Globus pallidus (tissue), 1 donor: ENCODE measurements at regions not wholly inside any gene's neighbourhood (a gene's known extent, or its start where the extent isn't known, plus 50 kb on each side); places are given as distances from the start of the nearest gene placed in this dataset.
"Not testable (repeated sequence)": the region's sequence is repeated elsewhere in the genome, so short reads cannot be mapped to it uniquely, and the experiment has no call there.

Experiments used
- DNase-seq: peaks from one replicate; pipeline ENCODE4 v3.0.0-alpha.2; 2015; ENCODE audit warnings: low spot score

DNA sequence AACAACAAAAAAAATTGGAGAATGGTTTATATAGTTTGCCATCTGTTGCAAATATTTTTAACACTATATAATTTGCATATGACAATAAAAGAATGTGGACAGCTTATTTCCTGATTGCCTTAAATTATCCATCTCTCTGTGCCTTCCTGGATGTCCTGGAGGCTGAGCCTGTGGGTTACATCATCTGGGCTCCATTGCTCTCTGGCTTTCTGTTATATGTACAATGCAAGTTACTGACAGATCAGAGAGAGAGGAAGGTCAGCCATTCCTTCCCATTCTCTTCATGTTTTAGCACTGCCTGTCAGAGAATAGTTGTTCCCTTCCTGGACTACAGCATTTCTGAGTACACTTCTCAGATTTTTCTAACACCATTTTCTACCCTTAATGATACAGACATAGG is 758.3 kb upstream of the PCDH20 start:
- no peak for DNase-seq

DNA sequence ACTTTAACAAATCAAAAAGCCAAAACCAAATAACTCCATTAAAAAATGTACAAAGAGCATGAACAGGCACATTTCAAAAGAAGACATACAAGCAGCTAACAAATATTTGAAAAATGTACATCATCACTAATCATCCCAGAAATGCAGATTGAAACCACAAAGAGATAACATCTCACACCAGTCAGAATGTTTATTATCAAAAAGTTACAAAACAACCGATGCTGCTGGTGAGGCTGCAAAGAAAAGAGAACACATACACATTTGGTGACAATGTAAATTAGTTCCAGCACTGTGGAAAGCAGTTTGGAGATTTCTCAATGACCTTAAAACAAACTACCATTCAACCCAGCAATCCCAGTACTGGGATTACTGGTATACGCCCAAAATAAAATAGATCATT is 756.0 kb upstream of the PCDH20 start:
- no peak for DNase-seq

DNA sequence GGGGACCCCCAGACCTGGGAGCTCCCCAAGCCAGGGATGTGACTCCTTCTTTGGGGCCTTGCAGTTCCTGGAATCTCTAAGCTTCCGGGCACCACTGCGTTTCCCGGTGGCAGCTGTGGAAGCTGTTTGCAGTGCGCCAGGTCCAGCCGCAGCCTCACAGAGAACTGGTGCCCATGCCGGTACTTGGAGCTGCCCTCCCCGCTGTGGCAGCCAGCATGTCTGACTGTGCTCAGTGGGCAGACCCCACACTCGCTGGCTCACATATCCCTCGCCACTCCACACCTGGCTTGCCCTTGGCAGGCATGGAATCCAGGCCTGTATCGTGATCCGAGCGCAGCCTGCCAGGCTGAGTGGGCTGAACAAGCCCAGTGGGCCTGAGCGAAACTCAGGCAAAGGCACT is 753.2 kb upstream of the PCDH20 start:
- no peak for DNase-seq

DNA sequence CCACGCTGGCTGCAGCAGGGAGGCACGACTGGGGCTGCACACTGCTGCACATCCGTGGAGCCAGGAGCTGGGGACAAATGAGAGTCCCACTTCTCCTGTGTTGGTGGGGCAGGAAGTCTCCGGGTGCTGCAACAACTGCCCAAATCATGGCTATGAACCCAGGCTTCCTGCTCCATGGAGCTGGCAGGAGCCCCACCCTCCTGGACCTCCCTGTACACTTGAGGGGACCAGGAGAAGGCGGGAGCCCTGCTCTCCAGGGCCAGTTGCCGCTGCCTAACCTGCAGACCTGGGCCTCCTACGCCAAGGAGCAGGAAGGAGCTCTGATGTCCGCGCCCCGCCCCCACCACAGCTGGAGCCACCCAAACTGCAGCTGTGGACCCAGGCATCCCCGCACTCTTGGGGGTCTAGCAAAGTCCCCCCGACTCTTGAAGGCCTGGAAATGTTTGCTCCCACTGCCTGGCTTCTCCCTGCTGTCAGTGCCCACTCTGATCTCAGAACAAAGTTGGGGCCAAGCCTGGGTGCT is 752.1 kb upstream of the PCDH20 start:
- no peak for DNase-seq

DNA sequence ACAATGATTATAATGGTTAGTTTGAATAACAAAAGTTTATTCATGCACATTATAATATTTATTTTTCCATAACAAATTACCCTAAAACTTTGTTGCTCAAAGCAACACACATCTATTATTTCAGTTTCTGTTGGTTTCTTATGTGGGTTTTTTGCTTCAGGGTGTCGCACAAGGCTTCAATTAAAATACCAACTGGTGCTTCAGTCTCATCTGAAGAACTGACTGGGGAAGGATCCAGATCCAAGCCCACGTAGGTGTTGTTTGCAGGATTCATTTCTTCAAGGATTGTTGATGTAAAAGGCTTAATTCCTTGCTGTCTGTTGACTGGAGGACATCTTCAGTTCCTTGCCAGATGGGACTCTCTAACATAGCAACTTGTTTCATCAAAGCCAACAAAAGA is 747.2 kb upstream of the PCDH20 start:
- DNase-seq, result no peak

DNA sequence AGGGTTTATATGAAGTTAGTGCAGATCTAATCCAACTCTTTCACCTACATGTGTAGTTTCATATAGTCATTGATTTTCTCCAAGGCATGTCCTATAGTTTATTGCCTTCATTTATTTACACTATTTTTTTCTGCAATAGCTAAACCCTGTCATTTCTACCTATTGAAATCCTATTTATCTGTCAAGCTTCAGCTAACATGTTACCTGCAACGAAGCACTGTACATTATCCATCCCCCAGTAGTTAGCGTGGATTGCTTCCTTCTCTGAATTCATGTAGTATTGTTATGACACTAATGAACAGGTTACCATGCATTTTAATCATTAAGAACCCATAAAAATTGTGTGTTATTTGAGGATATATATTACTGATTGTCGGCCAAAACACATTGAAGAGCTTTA is 742.9 kb upstream of the PCDH20 start:
- DNase-seq, result no peak

DNA sequence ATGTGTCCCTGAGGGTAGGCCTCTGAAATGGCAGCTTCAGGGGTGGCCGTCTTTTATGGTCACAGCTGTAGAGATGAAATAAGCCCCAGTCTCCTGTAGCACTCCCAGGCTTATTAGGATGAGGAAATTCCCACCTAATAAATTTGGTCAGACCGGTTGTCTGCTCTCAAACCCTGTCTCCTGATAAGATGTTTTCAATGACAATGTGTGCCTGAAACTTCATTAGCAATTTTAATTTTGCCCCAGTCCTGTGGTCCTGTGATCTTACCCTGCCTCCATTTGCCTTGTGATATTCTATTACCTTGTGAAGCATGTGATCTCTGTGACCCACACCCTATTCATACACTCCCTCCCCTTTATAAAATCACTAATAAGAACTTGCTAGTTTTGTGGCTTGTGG is 736.1 kb upstream of the PCDH20 start:
- DNase-seq, result not testable (repeated sequence)

DNA sequence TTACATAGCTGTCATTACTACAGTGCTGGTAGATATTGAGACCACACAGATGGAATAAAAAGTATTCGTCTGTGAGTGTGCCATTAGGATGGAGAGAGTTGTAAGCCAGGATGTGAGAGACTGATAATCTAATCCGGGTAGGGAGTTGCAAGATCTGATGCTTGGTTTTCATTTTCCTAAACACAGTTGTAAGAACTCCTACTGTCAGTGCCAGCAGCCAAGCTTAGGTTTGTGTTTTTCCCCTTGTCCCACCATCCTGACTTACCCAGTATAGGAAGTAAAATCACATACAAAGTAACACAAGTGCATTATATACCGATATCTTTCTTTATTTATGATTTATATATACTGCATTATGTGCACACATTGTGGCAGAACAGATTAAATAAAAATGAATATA is 726.4 kb upstream of the PCDH20 start:
- DNase-seq, result no peak

DNA sequence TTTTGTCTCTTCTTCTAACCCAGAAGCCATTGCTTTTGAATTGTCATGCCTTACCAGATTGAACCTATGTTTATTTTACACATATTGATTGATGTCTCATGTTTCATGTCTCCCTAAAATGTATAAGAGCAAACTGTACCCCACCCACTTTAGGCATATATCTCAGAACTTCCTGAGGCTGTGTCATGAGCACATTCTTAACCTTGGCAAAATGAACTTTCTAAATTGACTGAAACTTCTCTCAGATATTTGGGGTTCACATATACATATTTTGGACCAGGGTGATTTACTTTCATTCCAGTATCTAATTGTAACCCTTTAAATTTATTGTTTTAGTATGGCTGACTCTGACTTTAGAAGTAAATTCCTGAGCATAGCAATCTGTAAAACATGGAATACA is 723.9 kb upstream of the PCDH20 start:
- DNase-seq, result no peak

DNA sequence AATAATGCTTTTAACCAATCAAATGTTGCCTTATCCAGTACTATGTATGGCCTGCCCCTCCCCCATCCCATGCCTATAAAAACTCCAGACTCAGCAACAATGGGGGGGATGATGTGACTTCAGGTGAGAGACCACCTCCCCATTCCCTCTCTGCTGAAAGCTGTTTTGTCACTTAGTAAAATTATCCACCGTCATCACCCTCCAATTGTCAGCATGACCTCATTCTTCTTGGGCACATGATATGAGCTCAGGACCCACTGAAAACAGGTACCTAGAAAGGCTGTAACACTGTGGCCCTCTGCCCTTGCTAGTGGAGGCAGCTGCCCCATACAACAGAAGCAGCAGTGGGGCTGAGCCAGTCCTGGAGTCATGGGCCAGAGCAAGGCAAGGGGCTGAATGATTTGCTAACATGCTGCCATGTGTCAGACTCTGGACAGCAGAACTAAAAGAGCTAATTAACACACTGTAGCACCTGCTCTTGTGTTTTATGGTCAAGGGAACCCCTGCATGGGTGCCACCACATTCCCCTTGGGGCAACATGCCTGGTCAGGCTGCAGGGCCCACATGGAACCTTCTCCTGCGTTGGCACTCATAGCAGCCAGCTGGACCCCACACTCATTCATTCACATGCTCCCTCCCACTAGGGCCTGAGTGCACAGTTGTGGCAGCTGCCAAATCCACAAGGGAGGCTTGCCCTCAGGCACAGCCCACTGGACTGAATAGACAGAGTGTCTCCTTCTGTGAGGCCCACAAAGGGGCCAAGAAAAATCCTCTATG is 722.2 kb upstream of the PCDH20 start:
- no peak for DNase-seq

DNA sequence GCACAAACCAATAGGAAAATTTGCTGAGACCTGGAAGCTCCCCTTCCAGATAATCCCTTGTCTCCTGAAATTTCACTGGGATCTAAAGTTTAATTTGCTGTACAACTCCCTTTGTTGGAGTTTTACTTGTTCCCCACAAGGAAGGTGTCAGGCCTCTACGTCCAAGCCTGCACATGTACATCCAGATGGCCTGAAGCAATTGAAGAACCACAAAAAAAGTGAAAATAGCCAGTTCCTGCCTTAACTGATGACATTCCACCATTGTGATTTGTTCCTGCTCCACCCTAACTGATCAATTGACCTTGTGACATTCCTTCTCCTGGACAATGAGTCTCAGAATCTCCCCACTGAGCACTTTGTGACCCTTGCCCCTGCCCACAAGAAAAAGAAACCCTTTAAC is 716.0 kb upstream of the PCDH20 start:
- no peak for DNase-seq

DNA sequence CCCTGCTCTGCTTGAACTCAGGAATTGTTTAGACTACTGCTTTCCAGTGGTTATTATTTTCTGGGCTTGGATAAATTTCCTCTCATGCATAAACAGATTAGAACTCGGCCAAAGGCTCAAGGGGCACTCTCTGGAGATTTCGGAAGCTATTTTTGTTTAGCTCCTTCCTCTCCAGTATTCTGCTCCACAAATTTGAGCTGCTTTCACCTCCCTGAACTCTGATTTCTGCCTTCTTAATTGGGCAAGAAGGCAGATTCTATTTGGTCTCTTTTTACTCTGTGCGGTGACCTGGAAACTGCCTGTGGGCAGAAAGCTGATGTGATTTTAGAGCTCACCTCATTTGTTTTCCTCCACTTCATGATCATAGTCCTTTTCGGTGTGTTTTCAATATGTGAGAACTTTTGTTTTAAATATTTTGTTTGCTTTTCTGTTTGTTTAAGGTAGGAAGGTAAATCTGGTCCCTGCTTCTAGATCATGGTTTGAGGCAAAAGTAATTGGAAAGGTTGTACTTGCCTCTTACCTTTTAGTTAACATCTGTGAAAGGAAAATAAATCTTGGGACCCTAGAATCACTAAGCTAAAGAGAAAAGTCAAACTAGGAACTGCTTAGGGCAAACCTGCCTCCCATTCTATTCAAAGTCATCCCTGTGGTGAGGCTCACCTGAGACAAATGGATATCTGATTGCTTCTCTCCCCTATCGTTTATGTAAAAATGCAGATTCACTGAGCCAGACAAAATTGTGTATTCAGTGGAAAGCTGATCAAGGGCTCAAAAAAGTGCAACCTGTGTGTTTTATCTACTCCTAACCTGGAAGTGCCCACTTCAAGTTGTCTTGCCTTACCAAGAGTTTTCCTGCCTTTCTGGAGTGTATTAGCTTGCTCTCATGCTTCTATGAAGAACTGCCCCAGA is 714.7 kb upstream of the PCDH20 start:
- DNase-seq, result no peak

DNA sequence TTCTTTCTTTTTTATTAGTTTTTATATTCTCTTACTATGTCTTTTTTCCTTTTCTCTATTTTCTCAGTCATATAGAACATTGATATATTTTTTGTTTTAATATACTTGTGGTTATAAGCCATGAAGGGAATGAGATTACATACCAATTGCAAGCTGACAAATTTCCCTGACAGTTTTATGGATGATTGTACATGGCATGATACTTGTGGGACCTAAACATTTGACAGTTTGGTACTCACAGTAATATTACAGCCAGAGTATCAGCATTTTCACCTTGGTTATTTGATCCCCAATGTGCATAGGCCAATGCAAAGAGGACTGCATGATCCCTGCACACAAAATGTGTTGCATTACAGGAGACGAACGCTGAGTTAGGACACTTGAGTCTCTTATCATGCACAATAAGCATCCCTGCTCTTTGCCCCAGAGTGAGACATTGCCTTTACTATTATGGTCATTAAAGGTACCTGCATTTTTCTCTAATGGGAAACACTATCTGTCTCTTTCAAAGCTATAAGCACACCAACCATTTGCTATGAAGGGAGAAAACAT is 713.4 kb upstream of the PCDH20 start:
- DNase-seq, result no peak

DNA sequence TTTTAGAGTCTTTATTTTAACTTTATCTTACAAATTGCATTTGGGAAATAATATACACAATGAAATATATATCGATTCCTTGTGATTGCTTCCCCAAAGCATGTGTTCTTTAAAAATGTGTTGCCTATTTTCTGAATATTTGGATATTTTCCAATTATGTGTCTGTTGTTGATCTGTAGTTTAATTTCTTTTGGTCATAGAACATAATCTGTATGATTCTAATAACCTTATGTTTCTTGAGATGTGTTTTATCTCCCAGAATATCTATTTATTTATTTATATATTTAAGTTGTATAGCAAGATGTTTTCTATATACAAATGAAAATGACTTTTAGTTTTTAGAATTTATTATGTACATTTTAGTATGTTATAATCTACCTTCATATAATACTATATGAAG is 710.8 kb upstream of the PCDH20 start:
- DNase-seq, result no peak

DNA sequence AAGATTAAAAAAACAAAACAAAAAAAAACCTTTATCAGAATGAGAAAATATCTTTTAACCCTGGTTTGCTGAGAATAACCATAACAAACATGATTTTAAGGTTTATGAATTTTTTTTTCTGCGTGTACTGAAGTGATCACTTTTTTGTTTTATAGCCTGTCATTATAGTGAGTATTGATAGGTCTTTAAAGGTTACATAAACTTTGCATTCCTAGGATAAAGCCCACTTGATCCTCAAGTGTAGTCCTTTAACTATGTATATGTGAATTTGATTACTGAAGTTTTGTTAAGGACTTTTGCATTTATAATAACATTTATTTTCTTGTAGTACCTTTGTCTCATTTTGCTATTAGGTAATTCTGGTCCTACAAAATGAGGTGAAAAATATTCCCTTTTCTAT is 709.8 kb upstream of the PCDH20 start:
- DNase-seq, result no peak

DNA sequence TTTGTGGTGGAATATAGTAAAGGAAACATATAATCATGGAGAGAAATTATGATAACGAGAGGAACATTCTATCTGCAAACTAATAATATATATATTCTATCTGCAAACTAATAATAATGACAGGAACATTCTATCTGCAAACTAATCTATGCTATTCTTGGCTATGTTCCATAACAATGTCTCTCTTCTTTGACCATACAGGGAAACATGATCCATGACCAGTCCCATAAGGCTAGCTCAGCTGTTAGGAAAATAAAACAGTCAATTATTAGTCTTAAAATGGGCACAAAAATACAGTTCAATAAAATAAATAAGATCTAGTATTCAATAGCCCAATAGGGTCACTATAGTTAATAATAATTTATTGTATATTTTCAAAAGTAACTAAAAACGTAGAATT is 707.8 kb upstream of the PCDH20 start:
- no peak for DNase-seq

DNA sequence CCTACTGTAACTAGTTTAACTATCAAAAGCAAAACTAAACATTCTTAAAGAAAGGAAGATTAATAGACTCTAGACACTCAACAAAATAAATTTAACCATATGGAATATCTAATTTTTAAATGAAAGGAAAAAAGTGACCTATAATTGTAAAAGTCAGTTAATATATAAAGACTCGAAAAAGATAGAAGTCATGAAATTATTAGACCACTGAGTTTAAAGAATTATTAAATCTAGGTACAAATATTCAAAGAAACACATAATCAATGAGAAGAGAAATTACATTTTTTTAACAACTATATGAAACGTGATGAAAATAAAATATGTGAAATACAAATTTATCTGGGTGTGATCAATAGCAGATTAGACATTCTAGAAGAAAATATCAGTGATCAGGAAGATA is 706.8 kb upstream of the PCDH20 start:
- DNase-seq, result no peak

DNA sequence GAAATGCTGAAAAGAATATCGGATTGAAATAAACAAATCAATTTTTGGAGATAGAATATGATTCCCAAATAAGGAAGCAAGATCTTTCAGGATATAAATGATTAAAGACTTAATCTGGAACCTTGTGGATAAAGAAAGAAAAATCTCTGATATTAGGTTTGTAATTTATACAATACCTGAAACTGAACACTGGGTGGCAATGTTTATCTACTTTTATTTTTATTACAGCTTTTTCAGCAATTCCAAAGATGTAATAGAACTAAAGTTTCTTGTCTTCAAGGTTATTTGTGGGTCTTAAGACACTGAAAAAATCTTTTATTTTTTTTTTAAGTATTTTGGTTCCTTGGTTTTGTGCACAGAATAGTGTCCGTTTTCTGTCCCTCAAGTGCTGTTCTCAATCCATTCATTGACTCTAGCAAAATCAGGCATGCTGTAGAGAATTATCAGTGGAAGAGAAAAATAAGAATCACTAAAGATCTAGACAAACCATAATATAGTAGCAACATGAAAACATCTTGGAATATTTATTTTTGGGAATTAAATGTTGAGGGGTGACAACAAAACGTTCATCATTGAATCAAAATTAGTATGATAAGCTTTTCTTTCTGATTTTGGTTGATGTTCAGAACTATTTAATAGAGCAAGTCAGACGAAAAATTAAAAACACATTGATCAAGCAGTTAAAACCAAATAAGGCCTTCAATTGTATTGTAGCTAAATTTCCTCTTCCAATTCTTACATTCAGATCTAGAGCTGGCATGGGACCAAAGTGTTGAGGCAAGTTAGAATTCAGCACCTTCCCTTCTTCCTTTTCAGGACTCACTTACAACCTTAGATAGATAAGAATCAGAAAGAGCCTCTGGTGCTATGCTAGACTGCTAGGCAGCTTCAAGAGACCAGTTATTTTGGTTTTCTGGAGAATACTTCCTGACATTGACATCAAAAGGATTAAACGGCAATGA is 704.4 kb upstream of the PCDH20 start:
- peak; percentile 7 for DNase-seq

DNA sequence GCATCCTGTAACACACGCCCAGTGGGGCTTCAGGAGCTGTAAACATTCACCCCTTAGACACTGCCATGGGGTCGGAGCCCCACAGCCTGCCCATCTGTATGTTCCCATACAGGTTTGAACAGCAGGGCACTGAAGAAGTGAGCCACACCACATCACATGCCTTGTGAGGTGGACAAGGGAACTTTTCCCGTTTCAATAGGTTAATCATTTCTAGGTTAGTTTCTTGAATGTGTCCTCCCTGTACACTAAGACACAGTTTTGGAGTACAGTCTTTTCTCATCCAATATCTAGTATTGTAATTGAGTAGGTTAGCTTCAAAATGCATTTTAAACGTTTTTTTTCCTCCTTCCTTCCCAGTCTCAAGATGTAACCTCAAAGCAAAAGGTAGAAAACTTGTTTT is 700.2 kb upstream of the PCDH20 start:
- no peak for DNase-seq

DNA sequence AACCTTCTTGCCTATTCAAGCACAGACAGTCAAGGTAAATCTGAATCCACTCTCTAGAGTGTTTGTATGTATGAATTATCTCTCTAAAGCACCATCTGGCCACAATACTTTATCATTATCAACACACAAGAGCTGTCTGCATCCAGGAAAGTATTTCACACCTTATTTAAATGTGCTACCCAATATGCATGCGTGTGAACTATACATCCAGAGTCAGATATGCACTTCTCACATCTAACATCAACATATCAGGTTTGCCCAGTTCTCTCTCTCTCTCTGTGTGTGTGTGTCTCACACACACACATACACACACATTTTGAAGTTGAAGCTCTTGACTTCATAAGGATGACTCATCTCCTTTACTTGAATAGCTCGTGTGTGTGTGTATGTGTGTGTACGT is 697.5 kb upstream of the PCDH20 start:
- DNase-seq, result no peak

DNA sequence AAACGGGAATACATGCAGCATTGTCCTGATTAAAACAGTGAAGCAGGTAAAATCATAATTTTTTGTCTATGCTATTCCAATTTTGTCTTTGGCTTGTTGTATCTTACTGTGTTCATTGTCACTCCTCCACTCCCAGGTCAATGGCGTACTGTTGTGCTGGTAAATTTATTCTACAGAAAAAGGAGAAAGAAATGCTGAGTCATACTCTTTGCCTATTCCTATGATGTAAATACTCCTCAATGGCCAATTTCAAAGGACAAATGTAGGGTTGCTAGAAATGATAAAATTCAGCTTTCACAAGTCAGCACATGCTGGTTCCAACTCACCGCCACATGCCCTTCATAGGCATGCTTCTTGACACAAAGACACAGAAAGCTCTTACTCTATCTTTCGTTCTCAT is 694.4 kb upstream of the PCDH20 start:
- DNase-seq, result no peak

DNA sequence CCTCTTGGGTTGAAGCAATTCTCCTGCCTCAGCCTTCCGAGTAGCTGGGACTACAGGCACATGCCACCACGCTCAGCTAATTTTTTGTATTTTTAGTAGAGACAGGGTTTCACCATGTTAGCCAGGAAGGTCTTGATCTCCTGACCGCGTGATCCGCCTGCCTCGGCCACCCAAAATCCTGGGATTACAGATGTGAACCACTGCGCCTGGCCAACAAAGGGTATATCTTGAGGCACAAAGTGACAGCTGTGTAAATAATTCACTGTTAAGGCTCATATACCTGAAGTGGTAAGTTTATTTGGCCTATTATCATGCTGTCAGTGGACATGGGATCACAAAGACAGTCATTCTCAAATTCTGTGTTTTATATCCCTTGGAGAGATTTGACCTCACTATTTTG is 688.5 kb upstream of the PCDH20 start:
- DNase-seq, result not testable (repeated sequence)
